GM19328 (cell line): ENCODE measurements at regions not wholly inside any gene's neighbourhood (a gene's known extent, or its start where the extent isn't known, plus 50 kb on each side); places are given as distances from the start of the nearest gene placed in this dataset.
"Not testable (repeated sequence)": the region's sequence is repeated elsewhere in the genome, so short reads cannot be mapped to it uniquely, and the experiment has no call there.

Experiments
- ATAC-seq: cut with Tn5 transposase; IDR thresholded peaks from one replicate; pipeline ENCODE4 v1.9.1; 2021; ENCODE audit warnings: mild to moderate bottlenecking, moderate library complexity; ENCODE audit not compliant: unreplicated experiment

- no peak for ATAC-seq
These were observed 150.6 kb upstream of the MED14 start for GRCh38 chrX:40885989-40886388.

- ATAC-seq = no peak
These were observed 152.1 kb upstream of the MED14 start for GRCh38 chrX:40887476-40887875.

GRCh38 chrX:40891798-40892197 is 156.5 kb upstream of the MED14 start:
- ATAC-seq = no peak

- no peak for ATAC-seq
These were observed 158.0 kb upstream of the MED14 start for GRCh38 chrX:40893251-40893910.

GRCh38 chrX:40895246-40895645 is 159.9 kb upstream of the MED14 start:
- ATAC-seq = no peak

GRCh38 chrX:40897718-40898270 is 162.5 kb upstream of the MED14 start:
- ATAC-seq = no peak

GRCh38 chrX:40904739-40905138 is 169.4 kb upstream of the MED14 start:
- ATAC-seq = not testable (repeated sequence)

- no peak for ATAC-seq
These were observed 172.7 kb upstream of the MED14 start for GRCh38 chrX:40908026-40908425.

- no peak for ATAC-seq
These were observed 173.6 kb upstream of the MED14 start for GRCh38 chrX:40908857-40909475.

- ATAC-seq = no peak
These were observed 173.1 kb upstream of the USP9X start for GRCh38 chrX:40912166-40912565.

GRCh38 chrX:40912576-40912975 is 172.7 kb upstream of the USP9X start:
- ATAC-seq = no peak

GRCh38 chrX:40920351-40920750 is 164.9 kb upstream of the USP9X start:
- no peak for ATAC-seq

GRCh38 chrX:40922307-40922706 is 162.9 kb upstream of the USP9X start:
- no peak for ATAC-seq

- not testable (repeated sequence) for ATAC-seq
These were observed 158.4 kb upstream of the USP9X start for GRCh38 chrX:40926739-40927427.

GRCh38 chrX:40928076-40928475 is 157.2 kb upstream of the USP9X start:
- no peak for ATAC-seq

GRCh38 chrX:40931921-40932320 is 153.3 kb upstream of the USP9X start:
- no peak for ATAC-seq

- ATAC-seq = no peak
These were observed 152.0 kb upstream of the USP9X start for GRCh38 chrX:40933132-40933705.

- ATAC-seq = no peak
These were observed 151.4 kb upstream of the USP9X start for GRCh38 chrX:40933706-40934425.

- ATAC-seq = no peak
These were observed 148.4 kb upstream of the USP9X start for GRCh38 chrX:40936827-40937226.

GRCh38 chrX:40938423-40938822 is 146.8 kb upstream of the USP9X start:
- no peak for ATAC-seq

- no peak for ATAC-seq
These were observed 142.1 kb upstream of the USP9X start for GRCh38 chrX:40943093-40943641.
